ENCODE measurements at regions not wholly inside any gene's neighbourhood (a gene's known extent, or its start where the extent isn't known, plus 50 kb on each side); places are given as distances from the start of the nearest gene placed in this dataset.

DNA sequence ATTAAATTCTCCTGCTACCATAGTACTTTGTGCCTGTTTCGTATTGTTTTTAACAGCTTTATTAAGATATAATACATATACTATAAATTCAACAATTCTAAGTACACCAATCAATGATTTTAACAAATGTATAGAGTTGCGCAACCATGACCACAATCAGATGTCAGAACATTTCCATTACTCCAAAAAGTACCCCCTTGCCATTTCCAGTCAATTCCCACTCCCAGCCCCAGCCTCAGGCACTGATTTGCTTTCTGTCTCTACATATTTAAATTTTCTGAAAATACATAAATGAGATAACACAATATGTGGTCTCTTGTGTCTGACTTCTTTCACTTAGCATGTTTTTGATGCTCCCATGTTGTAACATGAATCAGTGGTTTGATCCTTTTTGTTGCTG, 193.9 kb downstream of the FIGN start:
- DNase-seq: no peak

DNA sequence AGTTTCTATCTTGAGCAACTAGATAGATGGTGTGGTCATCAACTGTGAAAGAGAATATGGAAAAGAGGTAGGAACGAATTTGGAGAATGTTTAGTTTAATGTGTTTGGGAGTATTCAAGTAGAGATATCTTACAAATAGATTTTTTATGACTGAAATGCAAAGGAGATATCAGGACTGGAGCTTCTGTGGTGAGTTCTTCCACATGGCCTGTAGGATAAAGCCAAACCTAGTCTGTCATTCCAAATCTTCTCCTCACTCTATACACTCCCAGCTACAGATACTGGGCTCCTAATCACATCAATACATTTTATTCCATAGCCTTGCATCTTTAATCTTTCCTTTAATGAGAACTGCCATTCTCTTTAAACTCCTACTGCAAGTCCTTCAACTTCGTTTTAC, 194.3 kb downstream of the FIGN start:
- DNase-seq: no peak

DNA sequence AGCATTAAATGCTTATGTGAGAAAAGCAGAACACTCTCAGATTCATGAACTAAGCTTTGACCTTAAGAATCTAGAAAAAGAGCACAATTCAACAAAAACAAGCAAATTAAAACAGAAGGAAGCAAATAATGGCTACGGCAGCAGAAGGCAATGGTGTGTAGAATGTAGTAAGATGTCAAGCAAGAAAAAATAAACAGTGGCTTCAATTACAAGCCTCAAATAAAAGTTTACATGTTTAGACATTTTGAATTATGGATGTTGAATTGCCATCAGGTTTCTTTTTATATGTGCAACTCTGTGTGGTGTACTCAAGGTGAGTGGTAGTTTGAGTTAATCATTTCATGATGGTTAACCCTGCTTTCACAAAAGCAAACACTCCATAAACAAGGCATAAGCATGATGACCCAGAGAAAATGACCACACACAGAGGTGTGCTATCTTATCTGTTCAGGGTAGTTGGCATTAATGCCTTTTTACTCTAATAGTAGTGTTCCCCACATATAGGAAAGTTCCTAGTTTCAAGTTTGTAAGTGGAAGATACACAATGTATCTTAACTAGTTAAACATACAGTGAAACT, 207.1 kb downstream of the FIGN start:
- no peak for DNase-seq

GRCh38 chr2:163527381-163527780, 208.4 kb downstream of the FIGN start:
- no peak for DNase-seq

- DNase-seq: no peak
Observed at GRCh38 chr2:163518762-163519161, 217.0 kb downstream of the FIGN start.

GRCh38 chr2:163515836-163516235, 220.0 kb downstream of the FIGN start:
- DNase-seq: no peak

DNA sequence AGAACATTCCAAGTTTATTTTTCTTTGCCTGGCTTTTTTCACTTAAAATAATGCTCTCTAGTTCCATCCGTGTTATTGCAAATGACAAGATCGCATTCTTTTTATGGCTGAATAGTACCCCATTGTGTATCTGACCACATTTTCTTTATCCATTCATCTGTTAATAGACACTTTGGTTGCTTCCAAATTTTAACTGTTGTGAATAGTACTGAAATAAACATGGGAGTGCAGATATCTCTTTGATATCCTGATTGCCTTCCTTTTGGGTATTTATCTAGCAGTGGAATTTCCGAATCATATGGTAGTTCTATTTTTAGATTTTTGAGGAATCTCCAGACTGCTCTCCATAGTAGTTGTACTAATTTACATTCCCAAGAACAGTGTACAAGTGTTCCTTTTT, 230.5 kb downstream of the FIGN start:
- no peak for DNase-seq

GRCh38 chr2:163493359-163494298, 242.2 kb downstream of the FIGN start:
- no peak for DNase-seq

DNA sequence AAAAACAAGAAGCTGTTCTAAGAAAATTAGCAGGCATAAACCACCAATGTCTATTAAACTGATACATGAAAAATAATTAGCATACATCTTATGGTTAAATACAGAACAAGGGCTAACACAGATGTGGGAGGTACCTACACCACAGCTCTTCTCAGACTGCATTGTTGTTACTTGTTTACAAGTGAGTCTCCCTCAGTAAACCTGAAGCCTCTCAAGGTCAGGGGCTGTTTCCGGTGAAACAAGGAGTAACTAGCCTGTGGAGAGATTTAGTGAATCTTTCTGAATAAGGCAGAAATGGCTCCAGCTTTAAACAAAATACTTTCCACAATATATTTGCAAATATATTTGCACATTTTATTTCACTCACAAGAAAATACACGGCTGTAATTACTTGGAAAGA, 244.0 kb downstream of the FIGN start:
- DNase-seq: no peak

DNA sequence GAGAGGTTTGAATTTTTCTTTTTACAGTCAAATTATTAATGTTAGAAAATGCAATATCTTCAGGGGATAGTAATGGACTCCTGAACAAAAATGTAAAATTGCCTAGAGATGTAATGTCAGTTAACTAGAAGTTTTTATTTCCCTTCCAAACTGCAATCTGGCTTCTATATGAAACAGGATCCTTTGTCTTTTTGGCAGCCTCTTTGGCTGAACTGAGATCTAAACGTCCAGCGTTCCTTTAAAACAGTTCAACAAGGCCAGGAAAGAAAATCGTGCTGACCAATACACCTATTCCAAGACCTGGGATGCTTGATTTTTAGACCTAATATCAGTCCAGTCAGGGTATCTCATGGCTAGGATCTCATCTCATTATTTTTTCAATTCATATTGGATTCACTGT, 245.5 kb downstream of the FIGN start:
- DNase-seq: no peak

- DNase-seq: no peak
Observed at GRCh38 chr2:163481515-163481914, 254.3 kb downstream of the FIGN start.

- no peak for DNase-seq
Observed at GRCh38 chr2:163479599-163479998, 256.2 kb downstream of the FIGN start.

GRCh38 chr2:163475815-163476214, 260.0 kb downstream of the FIGN start:
- no peak for DNase-seq

- DNase-seq: no peak
Observed at GRCh38 chr2:163474889-163475288, 260.9 kb downstream of the FIGN start.

DNA sequence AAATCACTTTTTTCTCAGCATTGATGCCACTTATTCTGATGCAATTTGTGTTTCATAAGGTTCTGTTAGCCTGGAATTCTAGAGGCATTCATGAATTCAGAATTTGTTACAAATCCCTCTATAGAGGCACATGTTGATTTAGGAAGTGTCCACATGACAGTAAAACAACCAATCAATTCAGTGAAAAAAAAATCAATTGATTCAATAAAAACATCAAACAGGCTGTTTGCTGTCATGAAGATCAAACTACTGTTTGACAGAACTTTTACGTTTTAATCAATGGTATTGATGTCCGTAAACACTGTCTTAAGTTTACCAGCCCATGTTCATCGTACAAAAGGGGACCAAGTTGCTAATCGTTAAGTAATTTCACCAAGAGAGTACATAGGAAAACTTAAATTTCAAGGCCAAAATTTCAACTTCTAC, 261.5 kb downstream of the FIGN start:
- no peak for DNase-seq

GRCh38 chr2:163471947-163472346, 263.9 kb downstream of the FIGN start:
- DNase-seq: no peak

DNA sequence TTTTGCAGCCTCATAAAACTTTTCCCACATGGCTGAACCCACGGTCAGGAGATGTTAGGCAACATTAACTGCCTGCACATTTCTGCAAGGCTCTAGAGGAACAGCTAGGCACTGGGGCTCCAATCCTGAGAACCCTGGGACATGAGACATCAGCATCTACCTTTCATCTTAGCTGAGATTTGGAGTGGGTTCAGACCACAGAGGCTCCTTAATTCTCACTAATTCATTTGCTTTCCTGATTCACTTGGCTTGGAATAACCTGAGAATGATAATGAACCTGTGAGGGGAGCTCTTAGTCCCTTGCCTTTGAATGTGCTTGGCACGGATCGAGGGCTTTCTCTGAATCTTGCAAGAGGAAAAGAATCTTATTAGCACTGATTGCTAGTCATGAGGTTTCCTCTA, 266.2 kb downstream of the FIGN start:
- no peak for DNase-seq

DNA sequence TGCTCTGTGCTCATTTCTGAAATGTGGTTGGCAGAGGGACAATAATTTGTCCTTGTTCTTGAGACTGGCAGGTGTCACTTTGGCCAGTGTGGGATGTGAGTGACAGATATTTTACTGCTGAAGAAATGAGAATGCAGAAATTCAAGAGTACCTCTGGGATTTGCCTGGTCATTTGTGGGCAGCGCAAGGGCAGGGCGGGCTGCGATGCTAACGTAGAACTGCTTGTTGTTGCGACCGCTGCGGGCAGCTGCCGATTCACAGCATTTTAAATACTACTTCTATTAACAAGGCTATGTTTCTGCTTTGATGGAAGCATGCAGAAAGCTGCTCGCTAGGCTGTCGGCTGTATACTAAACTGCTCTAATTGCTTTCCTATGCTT, 268.6 kb downstream of the FIGN start:
- no peak for DNase-seq

DNA sequence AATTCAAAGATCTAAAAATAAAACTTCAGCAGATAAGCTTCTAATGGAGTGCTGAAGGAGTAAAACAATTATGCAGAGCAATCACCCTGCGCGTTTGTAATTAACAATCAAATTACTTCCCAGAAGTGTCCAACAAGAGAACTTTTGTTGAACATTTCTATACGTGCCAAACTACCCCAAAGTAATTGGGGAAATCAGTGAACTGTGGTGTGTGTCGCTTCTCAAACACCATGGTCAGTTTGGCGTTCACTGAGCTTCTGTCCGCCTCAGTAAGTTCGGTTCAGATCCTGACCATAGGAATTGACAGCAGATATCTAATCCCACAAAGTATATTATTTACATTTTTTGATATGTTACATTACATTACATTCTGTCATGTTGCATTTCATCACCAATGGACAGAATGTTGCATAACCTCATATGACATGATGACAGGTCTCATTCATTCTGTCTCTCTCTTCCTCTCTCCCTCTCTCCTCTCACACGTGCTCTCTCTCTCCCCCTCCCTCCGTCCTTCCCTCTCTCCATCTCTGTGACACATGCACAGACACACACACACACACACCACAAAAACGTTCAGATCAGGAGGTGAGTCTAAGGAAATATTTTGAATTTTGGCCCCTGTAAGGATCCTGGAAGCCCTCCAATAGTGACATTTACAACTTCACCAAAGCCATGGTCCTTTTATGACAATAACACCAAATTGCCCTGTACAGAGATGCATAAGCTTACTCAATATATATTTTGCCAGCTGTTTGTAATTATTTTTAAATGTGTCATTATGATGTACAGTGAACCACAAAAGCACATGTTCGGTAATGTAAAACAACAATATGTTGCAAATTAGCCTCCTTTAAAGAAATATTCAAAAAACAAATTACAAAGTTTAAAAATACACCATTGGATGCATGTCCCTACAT, 269.2 kb downstream of the FIGN start:
- no peak for DNase-seq

DNA sequence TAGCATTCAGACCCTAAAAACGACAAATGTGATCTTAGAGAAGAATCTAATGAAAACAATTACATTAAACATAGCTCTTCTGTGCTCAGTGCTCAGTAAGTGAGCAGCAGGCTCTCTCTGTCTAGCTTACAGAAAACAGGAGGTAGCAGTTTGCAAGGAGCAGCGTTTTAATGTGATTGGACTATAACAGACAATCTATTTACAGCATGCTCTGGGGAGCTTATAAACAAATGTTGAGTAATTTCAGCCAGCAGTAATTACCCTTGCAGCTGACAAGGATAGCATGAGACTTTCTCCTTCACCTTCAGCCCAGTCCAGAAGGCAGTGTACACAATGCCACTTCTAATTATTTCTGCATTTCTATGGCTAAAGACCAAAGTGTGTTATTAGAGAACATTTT, 270.4 kb downstream of the FIGN start:
- DNase-seq: no peak

- no peak for DNase-seq
Observed at GRCh38 chr2:163463411-163463810, 272.4 kb downstream of the FIGN start.

DNA sequence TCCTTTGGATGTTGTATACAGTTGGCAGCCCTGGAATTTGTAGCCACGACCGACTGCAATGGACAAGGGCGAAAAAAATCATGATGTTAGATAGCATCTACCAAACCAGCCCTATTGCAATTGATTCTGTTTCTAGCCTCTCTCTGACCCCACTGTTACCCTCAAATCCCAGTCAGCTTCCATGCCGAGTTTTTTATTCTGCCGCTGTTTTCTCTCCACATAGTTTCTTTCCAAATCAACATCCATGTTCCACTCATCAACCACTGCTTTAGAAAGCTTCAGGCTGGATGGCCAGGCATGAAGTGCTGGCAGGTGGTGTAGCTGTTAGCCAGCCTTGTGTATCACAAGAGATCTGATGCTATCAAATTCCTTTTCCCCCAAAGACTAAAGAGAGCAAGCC, 272.8 kb downstream of the FIGN start:
- no peak for DNase-seq

DNA sequence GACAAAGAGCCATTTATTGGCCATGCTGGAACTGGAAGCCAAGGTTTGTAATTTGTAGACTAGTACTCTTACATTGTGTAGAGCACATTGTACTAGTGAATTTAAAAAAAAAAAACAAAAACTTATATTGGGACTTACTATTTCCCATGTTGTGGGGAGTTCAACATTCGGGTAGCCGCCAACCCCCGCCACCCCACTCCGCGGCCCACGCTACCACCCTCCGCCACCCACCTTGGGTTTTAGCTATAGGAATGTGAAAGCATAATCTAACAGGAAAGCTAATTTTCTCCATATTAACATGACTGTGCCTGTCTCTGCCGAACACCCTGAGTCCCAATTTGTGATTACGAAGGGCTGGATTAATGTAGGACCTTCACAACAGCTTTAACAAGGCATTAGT, 275.8 kb downstream of the FIGN start:
- no peak for DNase-seq
